ENCODE measurements at regions not wholly inside any gene's neighbourhood (a gene's known extent, or its start where the extent isn't known, plus 50 kb on each side); places are given as distances from the start of the nearest gene placed in this dataset.

DNA sequence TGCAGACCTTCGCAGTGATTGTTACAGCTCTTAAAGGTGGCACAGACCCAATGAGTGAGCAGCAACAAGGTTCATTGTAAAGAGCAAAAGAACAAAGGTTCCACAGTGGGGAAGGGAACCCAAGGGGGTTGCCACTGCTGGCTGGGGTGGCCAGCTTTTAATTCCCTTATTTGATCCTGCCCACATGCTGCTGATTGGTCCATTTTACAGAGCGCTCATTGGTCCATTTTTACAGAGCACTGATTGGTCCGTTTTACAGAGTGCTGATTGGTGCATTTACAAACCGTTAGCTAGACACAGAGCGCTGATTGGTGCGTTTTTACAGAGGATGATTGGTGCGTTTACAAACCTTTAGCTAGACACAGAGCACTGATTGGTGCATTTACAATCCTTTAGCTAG, 360.6 kb upstream of the DAB2 start:
- DNase-seq: no peak
- H3K4me3 Mint-ChIP-seq: no peak overlapping the region
- ATAC-seq (replicated peaks): no peak
- peaks cover 0 to 5% of the 10 kb centered on the region in 2 donors for H3K9me3 Mint-ChIP-seq
- no peaks in the 10 kb centered on the region for H3K36me3 Mint-ChIP-seq
- H3K27ac Mint-ChIP-seq: no peak overlapping the region
- H3K4me1 Mint-ChIP-seq: no peaks in the 10 kb centered on the region
- H3K27me3 Mint-ChIP-seq: no peaks in the 10 kb centered on the region

DNA sequence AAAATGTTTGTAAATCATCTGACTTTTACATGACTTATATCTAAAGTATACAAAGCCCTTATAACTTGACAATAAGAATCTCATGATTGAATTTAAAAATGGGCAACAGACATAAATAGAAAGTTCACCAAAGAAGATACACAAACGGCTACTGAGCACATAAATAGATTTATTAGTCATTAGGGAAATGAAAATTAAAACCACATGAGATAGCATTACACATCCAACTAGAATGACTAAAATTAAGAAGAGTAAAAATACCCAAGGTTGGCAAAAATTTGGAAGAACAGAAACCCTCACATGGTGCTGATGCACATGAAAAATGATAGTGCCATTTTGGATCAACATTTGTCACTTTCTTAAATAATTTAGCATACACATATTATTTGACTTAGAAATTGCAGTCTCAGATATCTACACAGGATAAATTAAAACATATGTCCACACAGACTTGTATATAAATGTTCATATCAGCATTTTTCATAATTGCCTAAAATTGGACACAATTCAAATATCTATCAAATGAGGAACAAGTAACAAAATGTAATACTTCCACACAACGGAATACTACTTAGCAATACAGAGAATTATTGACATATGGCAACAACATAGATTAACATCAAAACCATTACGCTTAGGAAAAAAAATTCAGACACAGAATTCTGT, 359.1 kb upstream of the DAB2 start:
- ATAC-seq (replicated peaks) (peak; percentile 52 to 73), DNase-seq (no peak)
- no peak overlapping the region for H3K4me3 Mint-ChIP-seq
- H3K27me3 Mint-ChIP-seq: peaks cover 0 to 4% of the 10 kb centered on the region in 2 donors
- H3K4me1 Mint-ChIP-seq: no peaks in the 10 kb centered on the region
- H3K36me3 Mint-ChIP-seq: no peaks in the 10 kb centered on the region
- H3K27ac Mint-ChIP-seq: no peak overlapping the region
- H3K9me3 Mint-ChIP-seq: peaks cover 0 to 5% of the 10 kb centered on the region in 2 donors

DNA sequence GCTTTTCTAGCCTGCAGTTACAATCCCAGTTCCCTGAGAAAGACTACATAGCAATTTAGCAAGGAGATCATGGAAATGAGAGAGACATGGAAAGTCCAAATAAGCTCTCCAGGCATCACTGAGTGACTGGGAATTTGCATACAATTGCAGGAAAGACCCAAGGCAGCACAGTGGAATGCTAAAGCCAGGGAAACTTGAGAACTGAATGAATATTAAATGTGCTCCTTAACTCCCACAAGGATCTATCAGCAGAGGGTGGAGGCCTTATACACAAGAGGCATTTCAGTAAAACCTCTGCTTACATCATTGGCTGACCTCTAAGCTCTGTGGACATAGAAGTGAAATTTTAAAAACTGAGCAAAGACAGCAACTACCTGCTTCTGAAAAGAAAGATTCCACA, 355.6 kb upstream of the DAB2 start:
- Mint-ChIP-seq H3K4me1 (no peaks in the 10 kb centered on the region), H3K4me3 (no peak overlapping the region), H3K27ac (no peak overlapping the region), H3K36me3 (no peaks in the 10 kb centered on the region), H3K27me3 (peaks cover 0 to 4% of the 10 kb centered on the region in 2 donors), H3K9me3 (peaks cover 0 to 1% of the 10 kb centered on the region in 2 donors)
- ATAC-seq (replicated peaks) (no peak), DNase-seq (no peak)

DNA sequence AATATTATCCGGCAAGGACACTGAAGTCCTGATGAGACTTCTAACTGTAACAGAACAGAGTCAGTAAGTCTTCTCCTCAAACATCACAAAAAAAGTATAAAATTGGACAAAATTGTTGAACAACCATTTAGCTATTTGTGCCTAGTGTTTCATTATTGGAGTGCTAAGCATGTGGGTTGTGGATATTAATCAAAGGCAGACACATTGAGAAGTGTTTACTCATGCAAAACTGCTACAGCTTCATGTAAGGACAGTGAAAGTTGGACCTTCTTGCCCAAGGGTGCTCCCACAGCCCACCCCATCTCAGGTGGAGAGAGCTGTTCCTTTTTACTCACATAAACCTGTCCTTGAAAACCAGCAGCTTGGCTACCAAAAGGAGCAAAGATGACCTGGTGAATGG, 355.1 kb upstream of the DAB2 start:
- peaks cover 0 to 4% of the 10 kb centered on the region in 2 donors for H3K27me3 Mint-ChIP-seq
- no peaks in the 10 kb centered on the region for H3K36me3 Mint-ChIP-seq
- H3K9me3 Mint-ChIP-seq: no peaks in the 10 kb centered on the region
- no peaks in the 10 kb centered on the region for H3K4me1 Mint-ChIP-seq
- no peak overlapping the region for H3K4me3 Mint-ChIP-seq
- no peak for DNase-seq
- no peak for ATAC-seq (replicated peaks)
- H3K27ac Mint-ChIP-seq: no peak overlapping the region

- Mint-ChIP-seq H3K27me3 (peaks cover 0 to 4% of the 10 kb centered on the region in 2 donors), H3K27ac (no peak overlapping the region), H3K4me3 (no peak overlapping the region), H3K36me3 (no peaks in the 10 kb centered on the region), H3K4me1 (no peaks in the 10 kb centered on the region), H3K9me3 (no peaks in the 10 kb centered on the region)
- DNase-seq: no peak
- ATAC-seq (replicated peaks): no peak
Measured at GRCh38 chr5:39775797-39776365, 351.1 kb upstream of the DAB2 start.

DNA sequence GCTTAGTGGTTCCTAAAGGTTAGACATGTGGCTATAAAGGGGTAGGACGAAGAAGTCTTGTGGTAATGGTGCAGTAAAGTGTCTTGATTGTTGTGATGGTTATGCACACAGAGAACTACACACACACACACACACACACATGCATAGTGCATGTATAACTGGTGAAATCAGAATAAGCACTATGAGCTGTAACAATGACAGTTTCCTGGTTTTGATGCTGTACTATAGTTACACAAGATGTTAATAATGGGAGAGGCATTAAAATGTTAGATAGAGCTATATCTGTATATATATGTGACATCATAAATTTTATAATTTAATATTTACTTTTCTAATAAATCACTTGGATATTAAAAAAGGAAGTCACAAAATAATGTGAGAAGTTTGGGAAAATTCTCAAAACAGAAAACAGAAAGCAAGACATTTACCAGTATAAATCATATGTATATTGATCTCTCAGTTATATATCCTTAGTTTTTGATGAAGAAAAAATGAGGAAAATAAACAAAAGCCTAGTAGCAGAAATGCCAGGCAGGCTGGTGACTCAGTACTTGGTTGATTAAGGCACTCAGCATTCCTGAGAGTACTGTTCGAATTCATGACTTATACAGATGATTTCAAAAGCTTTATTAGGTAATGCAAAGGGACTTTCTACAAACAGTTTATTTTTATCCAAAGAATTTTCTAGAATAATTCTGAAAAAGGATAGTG, 350.5 kb upstream of the DAB2 start:
- no peak for DNase-seq
- no peak for ATAC-seq (replicated peaks)
- Mint-ChIP-seq H3K27me3 (peaks cover 0 to 7% of the 10 kb centered on the region in 2 donors), H3K4me3 (no peak overlapping the region), H3K36me3 (no peaks in the 10 kb centered on the region), H3K27ac (no peak overlapping the region), H3K4me1 (no peaks in the 10 kb centered on the region), H3K9me3 (no peaks in the 10 kb centered on the region)

DNA sequence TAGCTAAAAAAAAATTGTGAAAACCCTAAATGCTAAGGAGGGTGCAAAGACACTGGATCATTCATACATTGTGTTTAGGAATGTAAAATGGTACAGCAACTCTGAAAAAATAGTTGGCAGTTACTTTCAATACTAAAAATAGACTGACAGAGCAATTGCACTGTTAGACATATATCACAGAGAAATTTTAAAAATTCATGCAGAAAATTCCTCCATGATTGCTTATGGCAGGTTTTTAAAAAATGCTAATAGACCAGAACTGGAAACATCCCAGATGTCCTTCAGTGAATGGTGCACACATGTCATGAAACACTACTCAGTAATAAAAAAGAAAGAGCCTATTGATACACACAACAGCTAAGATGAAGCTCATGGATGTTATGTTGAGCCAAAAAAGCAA, 349.8 kb upstream of the DAB2 start:
- H3K27me3 Mint-ChIP-seq: peaks cover 0 to 7% of the 10 kb centered on the region in 2 donors
- H3K27ac Mint-ChIP-seq: no peak overlapping the region
- no peaks in the 10 kb centered on the region for H3K4me1 Mint-ChIP-seq
- H3K4me3 Mint-ChIP-seq: no peak overlapping the region
- ATAC-seq (replicated peaks) (no peak), DNase-seq (no peak)
- H3K9me3 Mint-ChIP-seq: no peaks in the 10 kb centered on the region
- no peaks in the 10 kb centered on the region for H3K36me3 Mint-ChIP-seq

GRCh38 chr5:39772307-39772706, 347.5 kb upstream of the DAB2 start:
- H3K36me3 Mint-ChIP-seq: no peaks in the 10 kb centered on the region
- no peak overlapping the region for H3K27ac Mint-ChIP-seq
- DNase-seq (no peak), ATAC-seq (replicated peaks) (no peak)
- H3K4me3 Mint-ChIP-seq: no peak overlapping the region
- no peaks in the 10 kb centered on the region for H3K4me1 Mint-ChIP-seq
- H3K9me3 Mint-ChIP-seq: no peaks in the 10 kb centered on the region
- H3K27me3 Mint-ChIP-seq: peaks cover 0 to 3% of the 10 kb centered on the region in 2 donors

- ATAC-seq (replicated peaks) (no peak), DNase-seq (no peak)
- H3K4me3 Mint-ChIP-seq: no peak overlapping the region
Measured at GRCh38 chr5:39767916-39768315, 343.1 kb upstream of the DAB2 start.

DNA sequence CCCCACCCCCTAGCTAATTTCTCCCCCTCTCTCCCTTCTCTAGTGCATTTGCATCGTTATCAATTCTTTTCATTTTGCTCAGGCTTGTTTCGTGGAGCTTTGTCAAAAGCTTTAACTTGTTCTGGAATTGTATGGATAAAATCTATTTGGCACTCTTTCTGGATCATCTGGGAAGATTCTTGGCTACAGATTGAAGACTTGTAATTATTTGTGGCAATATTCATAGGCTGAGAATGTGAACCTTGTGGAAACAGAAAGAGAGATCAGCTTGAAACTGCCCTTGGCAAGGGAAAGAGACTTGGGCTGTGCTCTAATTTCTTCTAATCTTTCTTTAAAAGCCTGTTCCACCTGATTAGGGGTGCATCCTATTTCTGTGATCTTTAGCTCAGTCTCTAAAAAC, 340.6 kb upstream of the DAB2 start:
- no peaks in the 10 kb centered on the region for H3K4me1 Mint-ChIP-seq
- ATAC-seq (replicated peaks) (no peak), DNase-seq (no peak)
- no peak overlapping the region for H3K4me3 Mint-ChIP-seq
- no peaks in the 10 kb centered on the region for H3K36me3 Mint-ChIP-seq
- H3K9me3 Mint-ChIP-seq: peaks cover 0 to 3% of the 10 kb centered on the region in 2 donors
- peaks cover 0 to 5% of the 10 kb centered on the region in 2 donors for H3K27me3 Mint-ChIP-seq
- no peak overlapping the region for H3K27ac Mint-ChIP-seq

More at GRCh38 chr5:39767916-39768315, 343.1 kb upstream of the DAB2 start:
- peaks cover 0 to 8% of the 10 kb centered on the region in 2 donors for H3K27me3 Mint-ChIP-seq
- no peaks in the 10 kb centered on the region for H3K36me3 Mint-ChIP-seq
- H3K4me1 Mint-ChIP-seq: no peaks in the 10 kb centered on the region
- peaks cover 0 to 3% of the 10 kb centered on the region in 2 donors for H3K9me3 Mint-ChIP-seq
- H3K27ac Mint-ChIP-seq: no peak overlapping the region

GRCh38 chr5:39762761-39763160, 338.0 kb upstream of the DAB2 start:
- Mint-ChIP-seq H3K9me3 (peaks cover 0 to 3% of the 10 kb centered on the region in 2 donors), H3K4me3 (no peak overlapping the region), H3K36me3 (no peaks in the 10 kb centered on the region), H3K4me1 (no peaks in the 10 kb centered on the region), H3K27ac (no peak overlapping the region), H3K27me3 (peaks cover 0 to 5% of the 10 kb centered on the region in 2 donors)
- DNase-seq (no peak), ATAC-seq (replicated peaks) (no peak)

GRCh38 chr5:39761199-39761950, 336.6 kb upstream of the DAB2 start:
- Mint-ChIP-seq H3K9me3 (peaks cover 0 to 3% of the 10 kb centered on the region in 2 donors), H3K27ac (no peak overlapping the region), H3K4me1 (no peaks in the 10 kb centered on the region), H3K36me3 (no peaks in the 10 kb centered on the region), H3K27me3 (no peaks in the 10 kb centered on the region), H3K4me3 (no peak overlapping the region)
- DNase-seq: no peak
- no peak for ATAC-seq (replicated peaks)

- Mint-ChIP-seq H3K27ac (no peak overlapping the region), H3K4me3 (no peak overlapping the region), H3K4me1 (no peaks in the 10 kb centered on the region), H3K27me3 (no peaks in the 10 kb centered on the region), H3K9me3 (peaks cover 0 to 3% of the 10 kb centered on the region in 2 donors), H3K36me3 (no peaks in the 10 kb centered on the region)
- DNase-seq: no peak
- no peak for ATAC-seq (replicated peaks)
Measured at GRCh38 chr5:39760385-39761198, 335.8 kb upstream of the DAB2 start.

DNA sequence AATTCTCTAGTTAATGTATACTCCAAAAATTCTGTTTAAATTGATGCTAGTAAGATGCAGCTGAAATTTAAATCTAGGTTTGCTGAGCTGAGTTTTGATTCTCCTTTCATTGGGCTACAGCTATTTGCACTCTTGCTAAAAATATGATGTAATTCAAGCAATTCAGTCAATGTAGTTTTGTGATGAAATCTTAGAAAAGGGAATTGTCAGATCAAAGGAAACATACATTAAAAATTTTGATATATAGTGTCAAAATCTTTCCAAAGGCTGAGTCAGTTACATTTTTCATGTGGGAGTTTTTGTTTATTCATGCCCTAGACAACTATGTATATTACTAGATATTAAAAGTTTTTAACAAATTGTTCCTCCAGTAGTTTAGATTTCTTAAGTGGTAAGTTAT, 334.9 kb upstream of the DAB2 start:
- Mint-ChIP-seq H3K9me3 (peaks cover 0 to 3% of the 10 kb centered on the region in 2 donors), H3K4me1 (no peaks in the 10 kb centered on the region)

More for the DNA sequence above, 334.9 kb upstream of the DAB2 start:
- H3K27me3 Mint-ChIP-seq: no peaks in the 10 kb centered on the region
- ATAC-seq (replicated peaks): no peak
- H3K27ac Mint-ChIP-seq: no peak overlapping the region
- no peak overlapping the region for H3K4me3 Mint-ChIP-seq
- no peaks in the 10 kb centered on the region for H3K36me3 Mint-ChIP-seq
- DNase-seq: no peak

All from stimulated activated naive B cell treated with anti-CD40 and anti-IgM and Interleukin-4, amounts not matched to agents 10 μg/mL and 1 μg/mL and 100 μg/mL, for 72 hours (primary cell).